SK-N-SH treated with all-trans-retinoic acid at 6 μM for 48 hours (cell line): ENCODE measurements at regions not wholly inside any gene's neighbourhood (a gene's known extent, or its start where the extent isn't known, plus 50 kb on each side); places are given as distances from the start of the nearest gene placed in this dataset.

Source experiments
- CSDC2 ChIP-seq: fragments of 250-450 bp; sonication (Bioruptor Pico); IDR thresholded peaks from 2 replicates; pipeline ENCODE4 v1.5.0; 2020; ENCODE audit warnings: mild to moderate bottlenecking, moderate library complexity
- RARB ChIP-seq: fragments of 250-450 bp; sonication (Bioruptor Pico); IDR thresholded peaks from 2 replicates; pipeline ENCODE4 v1.8.0; 2021; ENCODE audit warnings: mild to moderate bottlenecking, moderate library complexity
- SNAI2 ChIP-seq: fragments of 250-450 bp; sonication (Bioruptor Pico); IDR thresholded peaks from 2 replicates; pipeline ENCODE4 v1.5.0; 2020; ENCODE audit warnings: mild to moderate bottlenecking, moderate library complexity
- ZFP3 ChIP-seq: fragments of 250-450 bp; sonication (Bioruptor Pico); IDR thresholded peaks from 2 replicates; pipeline ENCODE4 v1.5.0; 2020; ENCODE audit warnings: mild to moderate bottlenecking, moderate library complexity
- ZNF8 ChIP-seq: fragments of 450-650 bp; formaldehyde crosslinking; IDR thresholded peaks from 2 replicates; pipeline ENCODE4 v1.5.0; 2020; ENCODE audit warnings: mild to moderate bottlenecking, moderate library complexity
- TF ChIP-seq, protein P1 (sequence below): fragments of 250-450 bp; sonication (Bioruptor Pico); IDR thresholded peaks from 2 replicates; pipeline ENCODE4 v1.8.0; 2020; ENCODE audit warnings: mild to moderate bottlenecking, moderate library complexity, borderline replicate concordance
- TF ChIP-seq, protein P2 (sequence below): fragments of 250-450 bp; sonication (Bioruptor Pico); IDR thresholded peaks from 2 replicates; pipeline ENCODE4 v1.5.1; 2020; ENCODE audit warnings: low read depth, mild to moderate bottlenecking, moderate library complexity

DNA sequence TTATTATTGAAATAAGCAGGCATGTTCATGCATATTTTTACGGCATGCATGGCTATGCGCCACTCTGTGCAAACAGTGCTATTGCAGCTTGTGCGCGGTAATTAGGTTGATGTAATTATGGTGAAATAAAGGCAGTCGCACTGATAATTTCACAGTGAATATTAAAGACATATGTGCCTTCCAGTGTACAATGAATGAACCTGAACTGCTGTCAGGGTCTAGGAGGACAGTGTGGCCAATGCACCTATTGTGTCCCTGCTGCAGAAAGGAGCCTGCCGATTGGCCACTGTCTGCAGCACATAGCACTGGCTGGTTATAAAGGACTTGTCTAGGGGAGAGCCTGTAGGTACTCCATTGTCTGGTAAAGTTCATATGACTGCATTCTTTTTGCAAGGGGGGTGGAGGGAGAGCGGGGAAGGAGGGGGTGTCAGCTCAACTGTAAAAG lies 340.4 kb downstream of the USP25 start:
- no peak for TF ChIP-seq RARB (CRISPR knock-in tag)
- TF ChIP-seq, protein P1, sequence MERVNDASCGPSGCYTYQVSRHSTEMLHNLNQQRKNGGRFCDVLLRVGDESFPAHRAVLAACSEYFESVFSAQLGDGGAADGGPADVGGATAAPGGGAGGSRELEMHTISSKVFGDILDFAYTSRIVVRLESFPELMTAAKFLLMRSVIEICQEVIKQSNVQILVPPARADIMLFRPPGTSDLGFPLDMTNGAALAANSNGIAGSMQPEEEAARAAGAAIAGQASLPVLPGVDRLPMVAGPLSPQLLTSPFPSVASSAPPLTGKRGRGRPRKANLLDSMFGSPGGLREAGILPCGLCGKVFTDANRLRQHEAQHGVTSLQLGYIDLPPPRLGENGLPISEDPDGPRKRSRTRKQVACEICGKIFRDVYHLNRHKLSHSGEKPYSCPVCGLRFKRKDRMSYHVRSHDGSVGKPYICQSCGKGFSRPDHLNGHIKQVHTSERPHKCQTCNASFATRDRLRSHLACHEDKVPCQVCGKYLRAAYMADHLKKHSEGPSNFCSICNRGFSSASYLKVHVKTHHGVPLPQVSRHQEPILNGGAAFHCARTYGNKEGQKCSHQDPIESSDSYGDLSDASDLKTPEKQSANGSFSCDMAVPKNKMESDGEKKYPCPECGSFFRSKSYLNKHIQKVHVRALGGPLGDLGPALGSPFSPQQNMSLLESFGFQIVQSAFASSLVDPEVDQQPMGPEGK (CRISPR knock-in tag) = no peak
- TF ChIP-seq CSDC2 = no peak
- TF ChIP-seq, protein P2, sequence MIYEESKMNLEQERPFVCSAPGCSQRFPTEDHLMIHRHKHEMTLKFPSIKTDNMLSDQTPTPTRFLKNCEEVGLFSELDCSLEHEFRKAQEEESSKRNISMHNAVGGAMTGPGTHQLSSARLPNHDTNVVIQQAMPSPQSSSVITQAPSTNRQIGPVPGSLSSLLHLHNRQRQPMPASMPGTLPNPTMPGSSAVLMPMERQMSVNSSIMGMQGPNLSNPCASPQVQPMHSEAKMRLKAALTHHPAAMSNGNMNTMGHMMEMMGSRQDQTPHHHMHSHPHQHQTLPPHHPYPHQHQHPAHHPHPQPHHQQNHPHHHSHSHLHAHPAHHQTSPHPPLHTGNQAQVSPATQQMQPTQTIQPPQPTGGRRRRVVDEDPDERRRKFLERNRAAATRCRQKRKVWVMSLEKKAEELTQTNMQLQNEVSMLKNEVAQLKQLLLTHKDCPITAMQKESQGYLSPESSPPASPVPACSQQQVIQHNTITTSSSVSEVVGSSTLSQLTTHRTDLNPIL = no peak
- TF ChIP-seq SNAI2 (CRISPR knock-in tag) = no peak
- no peak for TF ChIP-seq ZFP3
- TF ChIP-seq ZNF8 = no peak
